ENCODE measurements at regions not wholly inside any gene's neighbourhood (a gene's known extent, or its start where the extent isn't known, plus 50 kb on each side); places are given as distances from the start of the nearest gene placed in this dataset.

DNA sequence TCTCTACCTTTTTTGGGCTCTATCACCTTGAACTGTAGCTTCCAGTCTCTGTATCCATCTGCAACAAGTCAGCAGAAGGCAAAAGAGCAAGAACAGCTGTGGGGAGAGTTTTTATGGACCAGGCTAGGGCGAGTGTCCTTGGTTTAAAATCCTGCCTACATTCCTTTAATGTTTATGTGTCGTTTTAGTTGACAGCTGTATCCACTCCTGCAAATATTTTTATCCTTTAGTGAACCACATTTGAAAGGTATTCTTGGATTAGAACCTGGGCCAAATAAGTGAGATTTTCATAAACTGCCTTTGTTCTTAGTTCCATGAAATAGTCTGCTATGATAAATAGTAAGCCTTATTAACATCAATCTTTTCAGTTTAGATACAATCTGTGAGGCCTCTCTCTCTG, 712.2 kb downstream of the ETS1 start:
- H3K27ac Mint-ChIP-seq (ENCODE audit: unreplicated experiment): no peak overlapping the region
- no peaks in the 10 kb centered on the region for H3K4me1 Mint-ChIP-seq (ENCODE audit: low read depth, unreplicated experiment)
- H3K27me3 Mint-ChIP-seq (ENCODE audit: unreplicated experiment): no peaks in the 10 kb centered on the region
- no peak for DNase-seq
- H3K9me3 Mint-ChIP-seq (ENCODE audit: unreplicated experiment): no peaks in the 10 kb centered on the region
- no peak overlapping the region for H3K4me3 Mint-ChIP-seq (ENCODE audit: unreplicated experiment)
- TF ChIP-seq, protein P1, sequence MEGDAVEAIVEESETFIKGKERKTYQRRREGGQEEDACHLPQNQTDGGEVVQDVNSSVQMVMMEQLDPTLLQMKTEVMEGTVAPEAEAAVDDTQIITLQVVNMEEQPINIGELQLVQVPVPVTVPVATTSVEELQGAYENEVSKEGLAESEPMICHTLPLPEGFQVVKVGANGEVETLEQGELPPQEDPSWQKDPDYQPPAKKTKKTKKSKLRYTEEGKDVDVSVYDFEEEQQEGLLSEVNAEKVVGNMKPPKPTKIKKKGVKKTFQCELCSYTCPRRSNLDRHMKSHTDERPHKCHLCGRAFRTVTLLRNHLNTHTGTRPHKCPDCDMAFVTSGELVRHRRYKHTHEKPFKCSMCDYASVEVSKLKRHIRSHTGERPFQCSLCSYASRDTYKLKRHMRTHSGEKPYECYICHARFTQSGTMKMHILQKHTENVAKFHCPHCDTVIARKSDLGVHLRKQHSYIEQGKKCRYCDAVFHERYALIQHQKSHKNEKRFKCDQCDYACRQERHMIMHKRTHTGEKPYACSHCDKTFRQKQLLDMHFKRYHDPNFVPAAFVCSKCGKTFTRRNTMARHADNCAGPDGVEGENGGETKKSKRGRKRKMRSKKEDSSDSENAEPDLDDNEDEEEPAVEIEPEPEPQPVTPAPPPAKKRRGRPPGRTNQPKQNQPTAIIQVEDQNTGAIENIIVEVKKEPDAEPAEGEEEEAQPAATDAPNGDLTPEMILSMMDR (IDR thresholded peaks at IDR 0.05; ENCODE audit: partially characterized antibody, unreplicated experiment): no peak
- H3K36me3 Mint-ChIP-seq (ENCODE audit: unreplicated experiment): no peaks in the 10 kb centered on the region

DNA sequence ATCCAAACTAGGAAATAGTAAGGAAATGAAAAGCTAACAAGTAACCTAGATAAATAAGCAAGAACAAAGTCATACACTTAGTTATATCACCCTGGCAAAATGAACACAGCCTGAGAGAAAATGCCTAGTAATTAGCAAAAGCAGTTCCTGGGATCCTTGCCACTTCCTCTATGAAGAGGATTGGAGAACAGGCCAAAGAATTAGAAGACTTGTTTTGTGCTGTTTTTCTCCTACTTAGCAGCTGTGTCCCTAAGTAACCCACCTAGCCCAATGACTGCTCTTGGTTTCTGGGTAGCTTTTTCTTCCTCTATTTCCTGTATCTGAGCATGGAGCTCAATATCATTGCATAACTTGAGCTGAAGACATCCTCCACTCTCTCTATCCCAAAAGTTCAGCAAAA, 713.9 kb downstream of the ETS1 start:
- no peak for DNase-seq
- Mint-ChIP-seq H3K4me3 (ENCODE audit: unreplicated experiment) (no peak overlapping the region), H3K36me3 (ENCODE audit: unreplicated experiment) (no peaks in the 10 kb centered on the region), H3K4me1 (ENCODE audit: low read depth, unreplicated experiment) (no peaks in the 10 kb centered on the region), H3K9me3 (ENCODE audit: unreplicated experiment) (no peaks in the 10 kb centered on the region), H3K27me3 (ENCODE audit: unreplicated experiment) (no peaks in the 10 kb centered on the region), H3K27ac (ENCODE audit: unreplicated experiment) (no peak overlapping the region)
- TF ChIP-seq, protein P1 (IDR thresholded peaks at IDR 0.05; ENCODE audit: partially characterized antibody, unreplicated experiment): no peak

DNA sequence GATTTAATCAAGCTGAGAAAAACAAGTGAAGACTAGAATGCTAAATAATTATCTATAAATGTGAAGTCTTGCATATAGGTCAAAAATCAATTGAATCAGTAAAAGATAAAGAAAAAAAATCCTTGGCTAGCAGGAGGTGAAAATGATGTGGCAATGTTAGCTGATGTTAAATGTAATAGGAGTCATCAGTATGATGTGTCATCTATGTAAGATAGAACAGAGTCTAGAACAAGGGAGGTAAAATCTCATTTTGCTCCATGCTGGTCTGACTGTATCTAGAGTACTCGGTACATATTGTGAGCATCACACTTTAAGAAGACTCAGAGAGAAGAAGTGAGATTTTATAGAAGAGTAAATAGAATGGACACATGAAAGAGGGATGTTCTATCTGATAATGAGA, 721.2 kb downstream of the ETS1 start:
- no peak overlapping the region for H3K27ac Mint-ChIP-seq (ENCODE audit: unreplicated experiment)
- H3K9me3 Mint-ChIP-seq (ENCODE audit: unreplicated experiment): no peaks in the 10 kb centered on the region
- H3K36me3 Mint-ChIP-seq (ENCODE audit: unreplicated experiment): no peaks in the 10 kb centered on the region
- DNase-seq: no peak
- H3K4me1 Mint-ChIP-seq (ENCODE audit: low read depth, unreplicated experiment): no peaks in the 10 kb centered on the region
- TF ChIP-seq, protein P1 (IDR thresholded peaks at IDR 0.05; ENCODE audit: partially characterized antibody, unreplicated experiment): no peak
- H3K27me3 Mint-ChIP-seq (ENCODE audit: unreplicated experiment): no peaks in the 10 kb centered on the region
- no peak overlapping the region for H3K4me3 Mint-ChIP-seq (ENCODE audit: unreplicated experiment)

DNA sequence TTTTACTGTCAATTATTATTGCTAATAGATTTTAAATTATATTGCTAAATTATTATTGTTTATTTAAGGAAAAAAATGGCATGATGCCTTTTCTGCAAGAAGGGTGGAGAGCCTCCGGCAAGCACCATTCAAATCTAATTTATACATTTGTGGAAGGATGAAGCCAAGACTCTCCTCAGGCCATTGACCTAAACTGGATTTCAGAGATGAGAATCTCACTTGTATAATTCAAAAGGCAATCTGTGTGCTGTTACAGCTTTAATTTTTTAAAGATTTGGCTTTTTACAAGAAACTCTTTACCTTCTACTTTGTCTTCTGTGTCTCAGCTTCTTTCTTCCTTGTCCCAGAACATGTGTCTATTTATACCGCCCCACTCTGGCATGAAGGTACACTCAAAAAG, 722.5 kb downstream of the ETS1 start:
- no peaks in the 10 kb centered on the region for H3K9me3 Mint-ChIP-seq (ENCODE audit: unreplicated experiment)
- H3K4me1 Mint-ChIP-seq (ENCODE audit: low read depth, unreplicated experiment): no peaks in the 10 kb centered on the region
- H3K36me3 Mint-ChIP-seq (ENCODE audit: unreplicated experiment): no peaks in the 10 kb centered on the region
- no peak overlapping the region for H3K4me3 Mint-ChIP-seq (ENCODE audit: unreplicated experiment)
- DNase-seq: no peak
- no peak overlapping the region for H3K27ac Mint-ChIP-seq (ENCODE audit: unreplicated experiment)
- TF ChIP-seq, protein P1 (IDR thresholded peaks at IDR 0.05; ENCODE audit: partially characterized antibody, unreplicated experiment): no peak
- H3K27me3 Mint-ChIP-seq (ENCODE audit: unreplicated experiment): no peaks in the 10 kb centered on the region

DNA sequence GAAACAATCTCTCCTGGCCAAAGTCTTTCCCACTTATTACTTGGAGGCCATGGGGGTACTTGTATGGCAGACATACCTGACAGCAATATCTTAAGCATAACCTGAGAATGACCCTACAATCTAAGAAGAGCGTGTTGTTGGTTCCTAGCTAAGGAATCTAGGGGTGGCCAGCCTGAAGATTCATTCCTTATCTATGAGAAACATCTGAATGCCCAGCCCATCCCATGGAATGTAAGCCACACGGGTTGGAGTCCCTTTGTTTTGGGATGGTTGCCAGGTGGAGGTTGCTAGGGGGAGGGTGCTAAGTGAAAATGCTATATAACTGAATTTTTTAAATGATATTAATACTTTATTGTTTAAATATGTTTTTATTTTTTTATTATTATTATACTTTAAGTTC, 725.0 kb downstream of the ETS1 start:
- H3K4me3 Mint-ChIP-seq (ENCODE audit: unreplicated experiment): no peak overlapping the region
- DNase-seq: no peak
- H3K27ac Mint-ChIP-seq (ENCODE audit: unreplicated experiment): no peak overlapping the region
- H3K9me3 Mint-ChIP-seq (ENCODE audit: unreplicated experiment): no peaks in the 10 kb centered on the region
- H3K27me3 Mint-ChIP-seq (ENCODE audit: unreplicated experiment): no peaks in the 10 kb centered on the region
- TF ChIP-seq, protein P1 (IDR thresholded peaks at IDR 0.05; ENCODE audit: partially characterized antibody, unreplicated experiment): no peak
- no peaks in the 10 kb centered on the region for H3K4me1 Mint-ChIP-seq (ENCODE audit: low read depth, unreplicated experiment)
- H3K36me3 Mint-ChIP-seq (ENCODE audit: unreplicated experiment): no peaks in the 10 kb centered on the region
